ENCODE measurements at regions not wholly inside any gene's neighbourhood (a gene's known extent, or its start where the extent isn't known, plus 50 kb on each side); places are given as distances from the start of the nearest gene placed in this dataset.

GRCh38 chr3:43950775-43951174, 260.0 kb downstream of the ABHD5 start:
- Mint-ChIP-seq H3K4me3 (no peak overlapping the region), H3K27ac (no peak overlapping the region), H3K4me1 (ENCODE audit: low read depth) (peaks cover 16% of the 10 kb centered on the region), H3K36me3 (ENCODE audit: low read depth) (no peaks in the 10 kb centered on the region), H3K9me3 (no peaks in the 10 kb centered on the region), H3K27me3 (ENCODE audit: insufficient read depth) (peaks cover 31% of the 10 kb centered on the region)
- no peak for DNase-seq
- no peak for TF ChIP-seq CTCF (IDR thresholded peaks at IDR 0.05)

- Mint-ChIP-seq H3K27me3 (ENCODE audit: insufficient read depth) (peaks cover 37% of the 10 kb centered on the region), H3K9me3 (no peaks in the 10 kb centered on the region), H3K36me3 (ENCODE audit: low read depth) (no peaks in the 10 kb centered on the region), H3K4me3 (no peak overlapping the region), H3K4me1 (ENCODE audit: low read depth) (peaks cover 16% of the 10 kb centered on the region), H3K27ac (no peak overlapping the region)
- TF ChIP-seq CTCF (IDR thresholded peaks at IDR 0.05): no peak
- DNase-seq: no peak
These were observed 261.1 kb downstream of the ABHD5 start for GRCh38 chr3:43951813-43952212.

GRCh38 chr3:43953380-43953779, 262.6 kb downstream of the ABHD5 start:
- TF ChIP-seq CTCF (IDR thresholded peaks at IDR 0.05): no peak
- Mint-ChIP-seq H3K27me3 (ENCODE audit: insufficient read depth) (peaks cover 34% of the 10 kb centered on the region), H3K4me1 (ENCODE audit: low read depth) (peaks cover 16% of the 10 kb centered on the region), H3K4me3 (peak overlapping the region; percentile 5; the same call in 1 of the 2 replicates), H3K27ac (no peak overlapping the region), H3K36me3 (ENCODE audit: low read depth) (no peaks in the 10 kb centered on the region), H3K9me3 (no peaks in the 10 kb centered on the region)
- DNase-seq: no peak

GRCh38 chr3:43953814-43954692, 263.3 kb downstream of the ABHD5 start:
- no peak for TF ChIP-seq CTCF (IDR thresholded peaks at IDR 0.05)
- no peaks in the 10 kb centered on the region for H3K9me3 Mint-ChIP-seq
- H3K36me3 Mint-ChIP-seq (ENCODE audit: low read depth): no peaks in the 10 kb centered on the region
- peaks cover 16% of the 10 kb centered on the region for H3K4me1 Mint-ChIP-seq (ENCODE audit: low read depth)
- peaks cover 36% of the 10 kb centered on the region for H3K27me3 Mint-ChIP-seq (ENCODE audit: insufficient read depth)
- H3K4me3 Mint-ChIP-seq: peak overlapping the region; percentile 5; the same call in 1 of the 2 replicates
- no peak overlapping the region for H3K27ac Mint-ChIP-seq
- DNase-seq: peak; percentile 59

- Mint-ChIP-seq H3K27me3 (ENCODE audit: insufficient read depth) (peaks cover 39% of the 10 kb centered on the region), H3K36me3 (ENCODE audit: low read depth) (no peaks in the 10 kb centered on the region), H3K4me1 (ENCODE audit: low read depth) (peaks cover 16% of the 10 kb centered on the region), H3K4me3 (no peak overlapping the region), H3K27ac (no peak overlapping the region), H3K9me3 (no peaks in the 10 kb centered on the region)
- no peak for DNase-seq
- TF ChIP-seq CTCF (IDR thresholded peaks at IDR 0.05): no peak
These were observed 266.2 kb downstream of the ABHD5 start for GRCh38 chr3:43956945-43957344.
